ENCODE measurements at regions not wholly inside any gene's neighbourhood (a gene's known extent, or its start where the extent isn't known, plus 50 kb on each side); places are given as distances from the start of the nearest gene placed in this dataset.

- H3K4me3 ChIP-seq = no peak overlapping the region
- H3K27me3 ChIP-seq (ENCODE audit: low read depth) = no peaks in the 10 kb centered on the region
- intact Hi-C loops (cut with micrococcal nuclease) = no loop called here
- no peak for DNase-seq
- no peaks in the 10 kb centered on the region for H3K36me3 ChIP-seq
- peaks cover 17% of the 10 kb centered on the region for H3K9me3 ChIP-seq (replicated peaks)
- no peak for TF ChIP-seq CTCF (IDR thresholded peaks at IDR 0.05; ENCODE audit: borderline replicate concordance)
- no peaks in the 10 kb centered on the region for H3K4me1 ChIP-seq
- no peak overlapping the region for H3K27ac ChIP-seq (replicated peaks)
These were observed 228.8 kb upstream of the P2RY1 start for GRCh38 chr3:152606146-152606545.

- H3K27ac ChIP-seq (replicated peaks) = no peak overlapping the region
- no peak for DNase-seq
- intact Hi-C loops (cut with micrococcal nuclease) = no loop called here
- H3K9me3 ChIP-seq (replicated peaks) = peaks cover 17% of the 10 kb centered on the region
- no peaks in the 10 kb centered on the region for H3K4me1 ChIP-seq
- H3K36me3 ChIP-seq = no peaks in the 10 kb centered on the region
- H3K27me3 ChIP-seq (ENCODE audit: low read depth) = no peaks in the 10 kb centered on the region
- H3K4me3 ChIP-seq = no peak overlapping the region
- TF ChIP-seq CTCF (IDR thresholded peaks at IDR 0.05; ENCODE audit: borderline replicate concordance) = no peak
These were observed 227.8 kb upstream of the P2RY1 start for GRCh38 chr3:152607179-152607578.

GRCh38 chr3:152608696-152609594 is 226.0 kb upstream of the P2RY1 start:
- H3K4me3 ChIP-seq = no peak overlapping the region
- intact Hi-C loops (cut with micrococcal nuclease) = no loop called here
- no peak for DNase-seq
- no peaks in the 10 kb centered on the region for H3K36me3 ChIP-seq
- peaks cover 4% of the 10 kb centered on the region for H3K4me1 ChIP-seq
- no peaks in the 10 kb centered on the region for H3K27me3 ChIP-seq (ENCODE audit: low read depth)
- H3K27ac ChIP-seq (replicated peaks) = no peak overlapping the region
- TF ChIP-seq CTCF (IDR thresholded peaks at IDR 0.05; ENCODE audit: borderline replicate concordance) = no peak
- H3K9me3 ChIP-seq (replicated peaks) = peaks cover 9% of the 10 kb centered on the region

- Histone ChIP-seq H3K36me3 (no peaks in the 10 kb centered on the region), H3K4me1 (peaks cover 7% of the 10 kb centered on the region), H3K27ac (replicated peaks) (no peak overlapping the region), H3K4me3 (no peak overlapping the region), H3K27me3 (ENCODE audit: low read depth) (no peaks in the 10 kb centered on the region), H3K9me3 (replicated peaks) (no peaks in the 10 kb centered on the region)
- intact Hi-C loops (cut with micrococcal nuclease) = no loop called here
- no peak for DNase-seq
- no peak for TF ChIP-seq CTCF (IDR thresholded peaks at IDR 0.05; ENCODE audit: borderline replicate concordance)
These were observed 225.0 kb upstream of the P2RY1 start for GRCh38 chr3:152609891-152610290.

GRCh38 chr3:152610622-152611021 is 224.3 kb upstream of the P2RY1 start:
- H3K27me3 ChIP-seq (ENCODE audit: low read depth) = no peaks in the 10 kb centered on the region
- H3K4me1 ChIP-seq = peaks cover 7% of the 10 kb centered on the region
- DNase-seq = no peak
- H3K36me3 ChIP-seq = no peaks in the 10 kb centered on the region
- H3K9me3 ChIP-seq (replicated peaks) = no peaks in the 10 kb centered on the region
- no peak overlapping the region for H3K27ac ChIP-seq (replicated peaks)
- TF ChIP-seq CTCF (IDR thresholded peaks at IDR 0.05; ENCODE audit: borderline replicate concordance) = no peak
- H3K4me3 ChIP-seq = no peak overlapping the region
- intact Hi-C loops (cut with micrococcal nuclease) = no loop called here

Data from left ventricle myocardium inferior (tissue), 1 donor.